ENCODE measurements at regions not wholly inside any gene's neighbourhood (a gene's known extent, or its start where the extent isn't known, plus 50 kb on each side); places are given as distances from the start of the nearest gene placed in this dataset.

DNA sequence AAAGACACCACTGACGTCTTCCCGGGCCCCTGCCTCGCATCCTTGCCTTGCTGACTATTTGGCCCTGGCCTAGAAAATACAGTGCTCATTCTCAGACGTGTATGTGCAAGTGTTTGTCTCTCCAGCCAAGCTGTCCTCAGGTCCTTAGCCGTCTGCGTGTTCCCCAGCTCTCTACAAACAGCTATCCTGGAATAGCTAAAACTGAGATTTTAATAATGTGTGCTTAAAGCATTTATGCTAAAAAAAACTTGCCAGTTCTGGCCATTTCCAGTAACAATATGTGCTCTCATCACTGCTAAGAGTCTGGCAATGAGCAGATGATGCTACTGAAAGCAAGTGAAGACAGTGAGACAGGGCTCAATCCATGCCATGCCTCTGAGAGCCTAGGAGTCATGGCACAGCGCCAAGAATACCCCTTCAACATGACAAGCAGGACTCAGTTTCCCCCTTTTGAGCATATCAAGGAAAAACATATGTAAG is 55.7 kb downstream of the IRF2BP2 start:
- DNase-seq: no peak

DNA sequence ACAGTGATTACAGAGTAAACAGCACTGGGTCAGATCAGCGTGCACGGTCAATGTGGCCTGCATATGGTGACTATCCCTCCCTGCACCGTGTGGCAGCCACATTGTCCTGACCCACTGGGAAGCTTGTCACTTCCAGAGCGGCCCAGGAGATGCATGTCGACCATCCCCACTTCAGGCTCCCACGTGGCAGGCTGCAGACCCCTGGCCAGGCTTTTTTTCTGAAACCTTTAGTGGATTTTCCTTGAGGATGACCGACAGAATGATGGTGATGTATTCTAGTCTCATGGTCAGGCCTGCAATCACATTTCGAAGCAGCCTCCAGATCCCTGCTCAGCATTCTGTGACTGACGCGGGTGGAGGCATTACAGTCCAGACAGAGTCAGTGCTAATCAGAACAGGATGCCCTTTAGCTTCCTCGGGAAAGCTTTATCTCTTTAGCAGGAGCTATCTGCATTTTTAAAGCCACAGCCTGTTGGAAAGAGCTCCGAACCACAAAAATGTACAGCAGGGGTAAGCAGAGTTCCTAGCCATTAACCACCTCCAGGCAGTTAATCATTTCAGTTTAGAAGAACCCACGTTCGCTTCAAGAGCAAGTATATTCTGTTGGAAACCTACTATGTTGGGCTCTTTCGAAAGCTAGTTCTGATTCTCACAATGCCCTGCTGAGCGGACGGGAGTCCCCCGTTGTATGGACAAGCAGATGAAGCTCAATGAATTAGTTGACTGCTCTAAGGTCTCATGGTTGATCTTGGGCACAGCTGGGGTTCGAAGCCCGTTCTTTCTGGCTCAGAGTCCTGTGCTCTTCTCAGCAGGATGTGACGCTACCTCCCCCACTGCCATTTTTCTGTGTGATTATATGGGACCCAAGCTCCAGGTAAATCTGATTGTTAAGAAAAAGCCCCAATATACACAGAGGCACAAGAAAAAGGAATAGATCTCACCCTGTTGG is 56.5 kb downstream of the IRF2BP2 start:
- no peak for DNase-seq

DNA sequence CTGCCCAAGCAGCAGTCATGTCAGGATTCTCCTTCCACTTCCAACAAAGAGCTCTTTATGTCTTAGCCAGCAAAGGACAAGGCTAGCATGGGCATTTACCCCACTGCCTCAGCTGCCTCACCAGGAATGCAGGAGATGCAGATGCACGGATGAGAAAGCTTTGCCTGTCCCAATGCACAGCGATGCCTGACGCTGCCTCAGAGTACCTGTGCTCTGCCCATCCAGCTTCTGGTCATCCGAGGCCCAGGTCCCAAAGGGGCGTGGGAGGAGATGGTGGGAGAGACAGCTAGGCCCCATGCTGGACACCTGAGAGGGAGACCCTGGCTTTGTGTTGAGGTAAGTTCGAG is 59.0 kb downstream of the IRF2BP2 start:
- DNase-seq: no peak

DNA sequence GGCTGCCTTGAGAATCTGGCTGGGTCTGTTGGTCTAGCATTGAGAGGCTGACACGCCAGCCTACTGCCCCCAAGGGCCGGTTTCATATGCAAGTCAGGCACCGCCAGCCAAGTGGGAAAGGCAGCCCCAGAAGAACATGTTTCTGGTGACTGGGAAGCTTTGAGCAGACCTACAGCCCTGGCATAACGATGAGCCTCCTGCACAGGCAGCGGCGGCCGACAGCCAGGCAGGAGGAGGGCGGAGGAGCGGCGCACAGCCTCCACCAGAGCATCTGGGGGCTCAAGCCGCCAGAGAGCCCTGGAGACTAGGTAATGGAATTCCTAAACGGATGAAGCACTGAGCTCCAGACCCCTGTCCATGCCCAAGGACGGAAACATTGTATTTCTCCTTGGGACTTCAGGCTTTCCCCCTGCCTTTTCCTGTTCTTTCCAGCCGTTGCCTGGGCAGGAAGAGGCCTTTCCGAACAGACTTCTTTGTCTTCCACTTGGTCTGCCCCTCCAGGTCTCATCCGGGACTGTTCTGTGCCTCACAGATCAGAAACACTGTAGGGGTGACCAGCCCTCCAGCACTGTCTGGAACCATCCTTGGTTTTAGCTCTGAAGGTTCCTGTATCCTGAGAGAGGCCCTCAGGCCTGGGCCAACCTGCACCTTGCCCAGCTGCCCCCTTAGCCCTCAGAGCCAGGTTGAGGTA is 59.5 kb downstream of the IRF2BP2 start:
- DNase-seq: no peak

DNA sequence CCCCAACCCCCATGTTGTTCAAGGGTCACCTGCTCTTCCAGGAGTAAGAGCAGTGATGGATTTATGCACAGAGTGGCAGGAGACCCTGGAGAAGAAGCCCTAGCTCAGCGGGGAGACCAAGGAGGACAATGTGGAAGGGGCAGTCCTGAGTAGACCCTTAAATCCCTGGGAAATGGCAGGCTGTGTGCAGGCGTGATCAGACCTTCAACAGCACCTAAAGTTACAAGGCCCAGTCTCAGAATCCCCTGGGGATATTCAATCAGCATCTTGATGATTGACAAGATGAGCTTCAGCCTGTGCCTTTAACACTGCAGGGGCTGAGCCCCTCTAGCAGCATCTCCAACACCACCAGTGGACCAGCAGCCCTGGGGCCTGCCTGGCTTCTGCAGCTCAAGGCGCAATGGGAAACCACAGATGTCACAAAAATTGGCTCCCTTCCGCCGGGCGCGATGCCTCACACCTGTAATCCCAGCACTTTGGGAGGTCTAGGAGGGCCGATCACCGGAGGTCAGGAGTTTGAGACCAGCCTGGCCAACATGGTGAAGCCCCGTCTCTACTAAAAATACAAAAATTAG is 60.4 kb downstream of the IRF2BP2 start:
- no peak for DNase-seq

DNA sequence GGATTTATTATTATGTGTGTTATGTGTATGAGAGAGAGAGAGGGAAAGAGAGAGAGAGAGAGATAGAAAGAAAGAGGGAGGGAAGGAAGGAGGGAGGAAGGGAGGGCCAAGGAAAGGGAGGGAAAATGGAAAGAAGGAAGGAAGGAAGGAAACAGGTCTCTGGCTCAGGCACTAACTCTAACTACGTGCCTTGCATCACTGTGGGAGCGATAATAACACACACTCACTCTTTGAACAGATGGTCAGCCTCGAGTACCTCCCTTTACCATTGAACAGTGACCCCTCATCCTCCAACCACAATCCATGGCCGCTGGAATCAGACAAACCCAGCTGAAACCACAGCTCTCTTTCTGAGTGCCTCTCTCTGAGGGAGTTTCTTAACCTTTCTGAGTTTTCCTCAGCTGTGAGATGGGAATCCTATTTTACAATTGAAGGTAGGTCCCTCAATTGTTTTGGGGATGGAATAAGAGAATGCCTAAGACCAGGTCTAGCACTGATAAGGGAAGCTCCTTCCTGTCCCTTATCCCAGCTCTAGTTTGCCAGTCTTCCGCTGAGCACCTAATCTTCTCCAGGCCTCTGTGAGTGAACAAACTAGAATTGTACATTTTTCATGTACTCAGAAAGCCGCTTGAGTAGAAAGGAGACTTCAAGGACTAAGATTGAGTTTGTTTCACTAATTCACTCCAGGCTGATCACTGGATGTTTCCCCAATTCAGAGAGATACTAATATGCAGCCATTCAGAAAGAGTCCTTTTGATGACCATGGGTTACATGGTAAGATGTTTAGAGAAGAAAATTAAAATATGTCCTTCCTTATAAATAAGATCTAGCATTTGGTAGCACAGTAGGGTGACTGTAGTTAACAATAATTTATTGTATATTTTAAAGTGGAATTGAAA is 62.8 kb downstream of the IRF2BP2 start:
- DNase-seq: no peak

DNA sequence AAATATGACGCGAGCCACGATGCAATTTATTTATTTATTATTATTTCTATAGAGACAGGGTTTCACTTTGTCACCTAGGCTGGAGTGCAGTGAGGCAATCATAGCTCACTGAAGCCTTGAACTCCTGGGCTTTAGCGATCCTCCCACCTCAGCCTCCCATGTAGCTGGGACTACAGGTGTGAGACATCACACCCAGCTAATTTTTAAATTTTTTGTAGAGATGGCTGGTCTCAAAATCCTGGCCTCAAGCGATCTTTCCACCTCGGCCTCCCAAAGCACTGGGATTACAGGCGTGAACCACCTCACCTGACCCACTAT is 63.6 kb downstream of the IRF2BP2 start:
- DNase-seq: no peak

DNA sequence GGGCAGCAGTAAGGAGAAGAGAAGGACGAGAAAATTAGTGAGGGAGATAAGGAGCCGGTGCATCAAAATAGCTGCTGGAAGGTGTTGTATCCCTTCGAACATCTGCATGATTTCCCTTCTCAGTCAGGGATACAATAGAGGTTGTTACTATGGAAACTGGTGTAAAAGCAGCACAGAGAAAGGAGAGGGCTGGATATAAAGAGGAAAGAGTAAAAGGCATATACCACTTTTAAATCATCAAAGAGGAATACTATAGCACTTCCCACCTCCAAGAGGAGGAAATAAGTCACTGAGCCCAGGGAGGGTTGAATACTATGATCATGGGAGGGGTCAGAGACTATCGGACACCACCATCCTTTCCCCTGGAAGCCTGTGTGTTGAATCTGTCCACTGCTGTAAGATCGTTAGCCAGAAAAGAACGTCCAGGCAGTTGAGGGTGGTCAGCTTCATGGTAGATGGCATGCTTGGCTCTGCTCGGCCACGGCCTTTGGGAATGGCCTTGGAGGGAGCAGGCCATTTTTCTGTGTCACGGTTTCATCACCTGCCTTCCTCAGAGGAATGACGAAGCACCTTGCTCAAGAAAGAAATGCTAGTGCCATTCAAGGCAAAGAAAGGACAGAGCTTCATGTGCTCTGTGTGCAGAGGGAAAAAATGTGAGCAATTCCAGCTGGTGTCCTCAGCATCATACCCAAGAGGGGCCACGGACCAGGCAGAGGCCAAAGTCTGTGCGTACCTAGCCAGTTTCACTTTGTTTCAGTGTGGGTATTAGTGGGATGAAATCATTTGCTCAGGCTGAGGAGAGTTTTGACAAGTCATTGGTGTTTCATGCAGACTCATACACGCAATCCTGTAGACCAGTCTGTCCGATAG is 64.2 kb downstream of the IRF2BP2 start:
- DNase-seq: no peak

DNA sequence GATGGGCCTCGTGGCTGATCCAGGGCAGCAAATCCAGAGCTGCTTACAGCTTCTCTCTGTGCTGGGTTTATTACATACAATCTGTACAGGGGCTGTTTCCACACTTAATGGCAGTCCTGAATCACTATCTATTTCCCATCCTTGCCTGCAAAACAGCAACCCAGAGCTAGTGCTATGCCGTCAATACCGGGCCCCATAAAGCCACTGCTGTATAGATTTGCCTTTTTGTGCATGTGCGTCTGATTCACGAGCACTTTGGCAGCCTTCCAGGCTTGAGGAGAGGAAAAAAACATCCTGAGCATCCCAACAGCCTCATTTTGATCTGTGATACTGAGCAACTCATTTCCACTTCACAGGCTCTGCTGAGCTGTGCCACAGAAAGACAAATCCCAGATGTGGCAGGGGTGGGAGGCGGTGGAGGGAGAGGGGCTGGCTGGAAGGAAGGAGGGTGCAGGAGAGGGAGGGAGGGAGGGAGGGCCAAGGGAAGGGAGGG is 65.2 kb upstream of the TARBP1 start:
- peak; percentile 18 for DNase-seq

DNA sequence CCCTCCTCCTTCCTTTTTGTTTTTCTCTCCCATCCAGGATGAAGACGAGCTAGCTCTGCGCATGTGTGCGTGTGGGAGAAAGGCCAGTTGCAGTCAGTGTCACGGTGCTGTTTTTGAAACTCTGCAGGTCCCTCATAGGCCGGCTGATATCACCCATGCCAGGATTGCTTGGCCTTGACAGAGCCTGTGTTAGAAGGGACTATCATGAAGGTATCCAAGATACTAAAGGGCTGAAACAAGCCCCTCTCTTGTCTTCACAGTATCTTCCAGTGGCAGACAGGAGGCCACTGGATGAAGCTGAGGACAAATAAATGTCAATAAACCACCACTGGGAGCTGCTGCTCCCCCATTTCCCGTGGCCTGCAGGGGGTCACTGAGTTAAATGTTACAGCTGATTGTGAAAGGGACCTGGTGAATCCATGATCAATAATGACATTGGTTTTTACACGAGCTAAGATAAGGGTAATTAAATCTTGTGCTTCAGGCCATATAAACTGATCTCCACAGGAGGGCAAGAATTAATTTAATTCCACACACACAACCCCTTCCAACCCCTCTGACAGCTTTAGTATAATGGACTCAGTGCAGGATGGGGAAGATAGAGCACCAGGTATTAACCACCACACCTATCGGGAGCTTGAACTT is 64.6 kb upstream of the TARBP1 start:
- DNase-seq: no peak

DNA sequence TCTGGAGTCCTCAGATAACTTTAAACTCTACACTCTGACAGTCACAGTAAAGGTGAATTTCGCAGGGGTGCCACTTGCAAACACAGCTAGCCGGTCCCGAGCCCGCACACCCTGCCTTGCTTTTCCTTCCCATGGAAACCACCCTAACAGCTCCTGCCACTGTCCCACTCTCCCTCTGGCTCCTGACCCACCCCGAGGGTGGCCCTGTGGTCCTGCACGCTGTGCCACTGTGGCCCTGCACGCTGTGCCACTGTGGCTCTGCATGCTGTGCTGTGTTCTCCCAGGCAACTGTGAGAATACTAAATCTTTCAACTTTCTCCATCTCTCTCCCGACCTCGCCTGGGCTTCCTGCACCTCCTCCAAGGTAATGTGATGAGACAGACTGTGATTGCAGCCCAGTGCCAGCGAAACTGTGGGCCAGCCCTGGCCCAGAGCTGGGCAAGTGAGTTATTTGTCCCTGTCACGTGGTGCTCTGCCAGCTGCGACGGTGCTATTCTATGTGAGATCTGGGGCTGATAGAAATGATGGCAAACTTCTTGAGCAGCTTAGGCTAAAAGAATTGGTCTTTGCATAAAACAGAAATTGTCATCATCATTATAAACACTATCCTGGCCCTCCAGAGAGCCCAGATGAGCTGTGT is 63.4 kb upstream of the TARBP1 start:
- DNase-seq: no peak

DNA sequence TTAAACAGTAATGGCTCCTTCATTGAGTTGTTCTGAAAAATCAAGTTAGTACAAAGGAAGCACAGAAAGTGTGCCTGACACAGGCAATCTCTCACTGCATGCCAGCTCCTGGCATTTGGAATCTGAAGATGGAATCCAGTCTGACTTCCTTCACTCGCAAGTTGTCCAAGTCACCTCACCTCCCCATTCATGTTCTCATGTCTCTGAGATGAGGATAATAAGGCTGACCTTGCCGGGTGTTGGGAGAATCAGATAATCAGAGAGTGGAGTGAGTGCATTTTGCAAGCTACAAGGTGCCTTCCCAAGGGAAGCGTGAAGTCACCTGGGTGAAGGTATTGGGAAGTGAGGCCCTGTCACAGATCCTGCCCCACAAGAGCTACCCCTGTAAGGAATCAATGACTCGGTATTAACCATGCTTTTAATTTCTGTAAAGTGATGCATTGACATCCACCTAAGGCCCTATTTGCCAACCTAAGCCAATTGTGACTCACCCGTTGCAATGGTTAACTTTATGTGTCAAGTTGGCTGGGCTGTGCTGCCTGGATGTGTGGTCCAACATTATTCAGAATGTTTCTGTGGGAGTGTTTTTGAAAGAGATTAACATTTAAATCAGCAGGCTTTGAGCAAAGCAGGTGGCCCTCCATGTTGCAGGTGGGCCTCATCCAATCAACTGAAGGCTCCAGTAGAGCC is 62.5 kb upstream of the TARBP1 start:
- no peak for DNase-seq

DNA sequence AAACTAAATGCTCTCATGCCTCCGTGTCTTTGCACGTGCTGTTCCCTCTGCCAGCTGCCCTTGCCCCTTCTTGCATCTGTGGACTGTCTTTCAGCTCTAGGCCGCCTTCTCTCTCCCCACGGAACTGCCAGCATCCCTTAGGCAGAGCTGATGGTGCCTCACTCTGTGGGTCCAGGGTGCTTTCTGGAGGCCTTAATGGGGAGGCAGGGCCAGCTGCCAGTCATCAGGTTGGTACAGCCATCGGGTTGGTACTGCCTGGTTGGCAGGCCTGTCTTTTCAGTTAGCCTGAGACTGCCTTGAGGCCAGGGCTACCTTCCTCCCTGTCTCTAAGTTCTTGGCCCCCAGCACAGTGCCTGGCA is 61.4 kb upstream of the TARBP1 start:
- no peak for DNase-seq

DNA sequence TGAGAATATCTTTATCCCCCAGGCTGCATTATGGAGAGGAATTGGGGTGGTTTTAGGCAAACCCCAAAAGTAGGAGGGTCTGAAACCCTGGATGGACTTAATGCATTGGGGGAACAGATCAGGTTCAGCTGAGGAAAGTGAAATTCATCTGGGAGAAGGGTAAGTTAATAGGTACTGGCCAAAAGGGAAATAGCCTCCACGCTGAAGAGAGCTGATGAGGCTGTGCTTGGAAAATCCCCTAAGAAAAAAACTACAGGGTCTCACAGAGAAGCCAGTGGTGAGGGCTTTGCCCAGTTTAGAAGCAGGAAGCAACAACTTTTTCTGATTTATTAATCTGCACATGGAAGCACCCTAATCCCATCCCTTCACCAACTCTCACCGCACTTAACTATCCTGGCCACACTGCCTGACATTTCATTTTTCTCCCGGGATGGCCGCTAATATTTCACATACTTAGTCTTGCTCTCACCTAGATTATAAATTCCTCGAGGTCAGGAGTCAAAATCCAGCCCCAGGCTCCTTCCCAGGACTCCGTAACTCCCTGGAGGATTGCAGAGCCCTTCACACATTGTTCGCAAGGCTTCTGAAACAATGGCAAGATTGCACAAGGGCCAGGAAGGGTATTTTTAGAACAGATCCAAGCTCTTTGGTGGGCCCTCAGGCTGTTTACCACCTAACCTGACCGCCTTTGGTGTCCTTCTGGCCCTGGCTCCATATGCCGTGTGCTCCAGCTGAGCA is 60.9 kb upstream of the TARBP1 start:
- no peak for DNase-seq

DNA sequence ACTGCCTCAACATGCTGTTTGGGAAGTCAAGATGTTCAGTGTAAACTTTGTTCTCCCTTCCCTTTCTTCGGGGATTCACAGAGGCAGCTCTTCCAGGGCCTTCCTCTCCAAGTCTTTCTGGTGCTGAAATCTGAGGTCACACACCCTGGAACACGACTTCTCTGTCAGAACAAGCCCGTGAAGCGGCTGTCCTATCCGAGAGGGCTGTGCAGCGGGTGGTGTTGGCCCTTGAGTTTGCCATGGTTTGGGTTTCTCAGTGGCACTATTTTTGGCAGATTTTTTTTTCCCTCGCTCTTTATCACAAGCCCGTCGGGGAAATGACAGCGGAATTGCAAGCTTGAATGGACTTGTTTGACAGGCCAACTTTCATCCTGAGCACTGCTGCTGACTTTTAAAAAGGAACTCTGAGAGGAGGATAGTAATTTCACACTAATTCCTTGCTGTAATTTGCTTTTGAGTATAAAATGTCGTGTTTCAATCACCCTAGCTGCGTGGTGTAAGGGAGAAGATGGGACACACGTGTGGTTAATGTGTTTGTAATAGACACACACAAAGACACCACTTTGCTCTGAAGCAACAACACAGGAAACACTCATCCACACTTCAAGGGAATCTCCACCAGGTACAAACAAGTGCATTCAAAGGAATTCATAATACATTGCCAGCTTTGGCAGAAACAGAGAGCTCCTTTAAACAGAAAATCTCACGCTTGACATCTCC is 60.1 kb upstream of the TARBP1 start:
- DNase-seq: no peak

DNA sequence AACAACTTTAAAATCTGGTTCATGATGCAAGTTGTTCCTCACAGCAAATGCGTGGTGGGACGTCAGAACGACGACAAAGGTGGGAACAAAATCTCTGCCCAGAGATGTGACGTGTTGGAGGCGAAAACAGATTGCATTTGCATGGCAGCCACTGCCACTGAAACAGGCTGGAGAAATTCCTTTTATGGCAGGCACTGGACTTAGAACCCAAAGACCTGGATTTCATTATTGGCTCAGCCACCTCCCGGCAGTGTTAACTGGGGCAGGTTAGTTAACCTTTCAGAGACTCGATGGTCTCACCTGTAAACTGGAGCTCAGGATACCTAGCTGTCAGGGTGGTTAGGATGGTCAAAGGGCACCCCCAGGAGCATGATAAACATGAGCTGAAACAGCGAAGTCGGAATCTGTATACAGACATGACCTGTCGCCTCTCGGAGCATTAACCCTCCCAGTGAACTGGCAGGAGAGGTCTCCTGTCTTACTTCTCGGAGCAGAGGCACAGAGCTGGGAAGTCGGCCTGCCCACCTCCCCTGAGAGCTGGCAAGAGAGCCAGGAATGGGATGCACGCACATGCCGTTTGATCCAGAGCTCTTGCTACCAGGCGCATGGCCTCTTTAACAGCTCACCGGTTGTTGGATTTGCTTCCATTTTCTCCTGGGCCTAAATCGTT is 59.2 kb upstream of the TARBP1 start:
- no peak for DNase-seq

DNA sequence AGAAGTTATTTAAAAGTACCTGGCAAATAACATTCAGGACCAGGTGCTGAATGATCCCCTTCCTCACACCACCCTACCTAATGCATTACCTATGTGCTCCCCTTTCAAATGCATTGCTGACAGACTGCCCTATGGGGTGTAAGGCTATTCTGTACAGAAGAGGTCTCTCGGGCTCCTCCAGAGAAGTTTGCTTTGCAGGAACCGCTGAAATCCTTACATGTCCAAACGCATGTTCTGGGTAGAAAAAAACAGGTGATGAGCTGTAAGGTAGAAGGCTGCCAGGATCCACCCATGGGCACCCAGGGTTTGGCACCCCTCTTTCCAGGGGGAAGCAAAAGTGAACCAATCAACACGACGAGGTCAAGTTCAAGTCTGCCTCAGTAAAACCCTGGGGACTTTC is 58.3 kb upstream of the TARBP1 start:
- DNase-seq: no peak

DNA sequence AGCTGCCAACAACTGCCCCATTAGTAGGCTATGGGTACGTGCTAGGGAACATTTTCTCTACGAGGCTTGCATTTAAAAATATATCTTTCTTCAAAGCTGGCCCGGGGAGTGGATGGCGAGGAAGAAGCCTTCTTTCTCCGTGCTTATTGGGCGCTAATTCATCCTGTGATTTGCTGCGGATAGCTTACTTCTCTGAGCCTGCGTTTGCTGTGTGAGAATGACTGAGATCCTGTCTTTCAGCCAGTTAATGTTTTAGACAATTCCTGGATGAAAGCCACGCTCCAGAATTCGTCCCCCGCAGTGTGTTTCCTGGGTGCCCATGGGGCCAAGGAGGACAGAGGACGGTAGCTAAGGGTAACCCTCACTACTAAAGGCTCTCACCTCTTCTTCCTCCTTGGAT is 57.8 kb upstream of the TARBP1 start:
- no peak for DNase-seq
